HCT116 (cell line): ENCODE measurements at regions not wholly inside any gene's neighbourhood (a gene's known extent, or its start where the extent isn't known, plus 50 kb on each side); places are given as distances from the start of the nearest gene placed in this dataset.

Source experiments
- ATAC-seq: fragments of 200-7000 bp; cut with Tn5 transposase; 2 replicates; pipeline ENCODE4 v1.9.1; 2020; ENCODE audit warnings: mild to moderate bottlenecking, moderate library complexity
- BruUV-seq: library from RNA; stranded (reverse); fragments of 400-500 nt; replicated peaks from 2 replicates; lab custom pipeline; 2021; lab: Mats Ljungman, UMichigan
- CTCF ChIA-PET: fragments of 300-600 bp; sonication (Branson Sonifier 250); formaldehyde crosslinking; loops from one replicate; lab custom pipeline; 2021; ENCODE audit warnings: antibody characterized with exemption; lab: Charles Lee
- POLR2A ChIA-PET: fragments of 300-600, 350-600 bp; sonication (Branson Sonifier 250); formaldehyde crosslinking; loops from one replicate; lab custom pipeline; 2021; ENCODE audit warnings: antibody characterized with exemption; lab: Charles Lee
- RAD21 ChIA-PET, 2 experiments: fragments of 300-600 bp; sonication (Branson Sonifier 250); formaldehyde crosslinking; loops; one replicate each; lab custom pipeline; 2023; ENCODE audit warnings: low total read pairs in 2 of 2; ENCODE audit not compliant: uncharacterized antibody in 2 of 2, unreplicated experiment in 2 of 2, low non-redundant PET in 1 of 2; lab: Charles Lee
- DNase-seq: peaks from one replicate; pipeline ENCODE4 v3.0.0-alpha.2; 2010; ENCODE audit warnings: low read depth, low spot score
- H2AFZ ChIP-seq: fragments of 200-600 bp; shearing (Covaris generic), sonication (generic); 2 replicates; pipeline ENCODE4 v1.6.1; 2017; ENCODE audit warnings: low read depth, mixed run types, mixed read lengths, antibody characterized with exemption, low read length; ENCODE audit not compliant: poor library complexity, severe bottlenecking
- H3K27ac ChIP-seq: 2 replicates; pipeline ENCODE4 v1.5.1; 2012; ENCODE audit warnings: low read depth, low read length
- H3K27me3 ChIP-seq: fragments of 200-600 bp; sonication (generic); 2 replicates; pipeline ENCODE4 v1.6.1; 2016; ENCODE audit warnings: mixed run types, low read length, mixed read lengths; ENCODE audit not compliant: insufficient read depth
- H3K36me3 ChIP-seq, 2 experiments: fragments of 200-500 bp in 1 of 2; fragments of 200-600 bp in 1 of 2; sonication (Bioruptor generic) in 1 of 2; sonication (generic) in 1 of 2; 2 replicates each; pipeline versions ENCODE4 v1.5.1 to v1.6.1; 2014 to 2016; ENCODE audit warnings: low read length in 2 of 2, inconsistent platforms in 1 of 2, mixed read lengths in 1 of 2, mixed run types in 1 of 2; ENCODE audit not compliant: insufficient read depth in 2 of 2, control insufficient read depth in 1 of 2
- H3K4me1 ChIP-seq, 2 experiments: fragments of 200-600 bp in 1 of 2; sonication (generic) in 1 of 2; 2 replicates each; pipeline versions ENCODE4 v1.5.1 to v1.6.1; 2012 to 2017; ENCODE audit warnings: low read length in 2 of 2, inconsistent platforms in 1 of 2, mild to moderate bottlenecking in 1 of 2, mixed read lengths in 1 of 2, mixed run types in 1 of 2, moderate library complexity in 1 of 2; ENCODE audit not compliant: insufficient read depth in 2 of 2, control insufficient read depth in 1 of 2
- H3K4me2 ChIP-seq: fragments of 200-600 bp; sonication (generic); 2 replicates; pipeline ENCODE4 v1.6.1; 2017; ENCODE audit warnings: mixed run types, low read length, mixed read lengths
- H3K4me3 ChIP-seq, 2 experiments: fragments of 200-600 bp in 1 of 2; sonication (generic) in 1 of 2; replicated peaks in 1 of 2; 2 replicates each; pipeline ENCODE4 v1.5.1; 2011 to 2016; ENCODE audit warnings: low read length in 2 of 2, control low read depth in 1 of 2, low read depth in 1 of 2, mild to moderate bottlenecking in 1 of 2, mixed read lengths in 1 of 2, mixed run types in 1 of 2
- H3K79me2 ChIP-seq: fragments of 200-600 bp; sonication (generic); 2 replicates; pipeline ENCODE4 v1.6.1; 2017; ENCODE audit warnings: mild to moderate bottlenecking, mixed run types, low read length, moderate library complexity, mixed read lengths; ENCODE audit not compliant: insufficient read depth
- H3K9ac ChIP-seq: fragments of 200-600 bp; sonication (generic); 2 replicates; pipeline ENCODE4 v1.6.1; 2016; ENCODE audit warnings: low read length, mixed read lengths
- H3K9me2 ChIP-seq: fragments of 200-600 bp; sonication (generic), shearing (Covaris generic); 2 replicates; pipeline ENCODE4 v1.6.1; 2017; ENCODE audit warnings: mixed run types, mild to moderate bottlenecking, moderate library complexity; ENCODE audit not compliant: insufficient read depth
- H3K9me3 ChIP-seq, 2 experiments: fragments of 200-500 bp in 1 of 2; fragments of 200-600 bp in 1 of 2; sonication (Bioruptor generic) in 1 of 2; sonication (generic) in 1 of 2; 2 replicates each; pipeline ENCODE4 v1.6.1; 2014 to 2017; ENCODE audit warnings: low read length in 2 of 2, mixed read lengths in 2 of 2, inconsistent platforms in 1 of 2, low read depth in 1 of 2, mild to moderate bottlenecking in 1 of 2, mixed run types in 1 of 2, moderate library complexity in 1 of 2; ENCODE audit not compliant: control insufficient read depth in 1 of 2, insufficient read depth in 1 of 2
- H4K20me1 ChIP-seq: fragments of 200-600 bp; sonication (generic), shearing (Covaris generic); 2 replicates; pipeline ENCODE4 v1.6.1; 2017; ENCODE audit warnings: mixed run types, mild to moderate bottlenecking, moderate library complexity; ENCODE audit not compliant: insufficient read depth
- ATF3 ChIP-seq: IDR thresholded peaks from 2 replicates; pipeline ENCODE4 v1.6.1; 2012
- CBX3 ChIP-seq: IDR thresholded peaks from 2 replicates; pipeline ENCODE4 v1.6.1; 2012; ENCODE audit warnings: low read depth
- CEBPB ChIP-seq: IDR thresholded peaks from 2 replicates; pipeline ENCODE4 v1.6.1; 2012; ENCODE audit warnings: low read depth
- EGR1 ChIP-seq: IDR thresholded peaks from 2 replicates; pipeline ENCODE4 v1.6.1; 2012; ENCODE audit warnings: low read depth
- ELF1 ChIP-seq: IDR thresholded peaks from 2 replicates; pipeline ENCODE4 v1.6.1; 2012; ENCODE audit warnings: low read depth, borderline replicate concordance
- EZH2phosphoT487 ChIP-seq: fragments of 200-600 bp; IDR thresholded peaks from 2 replicates; pipeline ENCODE4 v1.6.1; 2018; ENCODE audit warnings: antibody characterized with exemption, borderline replicate concordance
- FOSL1 ChIP-seq: IDR thresholded peaks from 2 replicates; pipeline ENCODE4 v1.6.1; 2012; ENCODE audit warnings: low read depth
- JUND ChIP-seq: IDR thresholded peaks from 2 replicates; pipeline ENCODE4 v1.6.1; 2012
- POLR2A ChIP-seq: IDR thresholded peaks from 2 replicates; pipeline ENCODE4 v1.7.0; 2011; ENCODE audit warnings: borderline replicate concordance; ENCODE audit not compliant: insufficient read depth, insufficient read length; ENCODE audit errors: extremely low read depth
- POLR2AphosphoS5 ChIP-seq: IDR thresholded peaks from 2 replicates; pipeline ENCODE4 v1.6.1; 2011; ENCODE audit warnings: mild to moderate bottlenecking, low read depth, low read length, moderate library complexity
- RAD21 ChIP-seq: IDR thresholded peaks from 2 replicates; pipeline ENCODE4 v1.6.1; 2012; ENCODE audit warnings: low read depth, mild to moderate bottlenecking
- SIN3A ChIP-seq: IDR thresholded peaks from 2 replicates; pipeline ENCODE4 v1.6.1; 2012; ENCODE audit warnings: low read depth
- SP1 ChIP-seq: IDR thresholded peaks from 2 replicates; pipeline ENCODE4 v1.6.1; 2012; ENCODE audit warnings: low read depth
- SRF ChIP-seq: IDR thresholded peaks from 2 replicates; pipeline ENCODE4 v1.6.1; 2012; ENCODE audit warnings: low read depth
- TCF7L2 ChIP-seq: IDR thresholded peaks from 2 replicates; pipeline ENCODE4 v1.7.0; 2011; ENCODE audit warnings: borderline replicate concordance, inconsistent platforms; ENCODE audit not compliant: insufficient read depth, insufficient read length; ENCODE audit errors: extremely low read depth
- YY1 ChIP-seq: IDR thresholded peaks from 2 replicates; pipeline ENCODE4 v1.6.1; 2011; ENCODE audit warnings: low read length, low read depth, moderate library complexity, mild to moderate bottlenecking; ENCODE audit not compliant: insufficient replicate concordance; ENCODE audit errors: extremely low read depth
- ZFX ChIP-seq: fragments of 450-650 bp; IDR thresholded peaks from 2 replicates; pipeline ENCODE4 v1.6.1; 2017
- ZNF274 ChIP-seq: fragments of 200-500 bp; sonication (Bioruptor generic); IDR thresholded peaks from 2 replicates; pipeline ENCODE4 v1.6.1; 2014; ENCODE audit warnings: mild to moderate bottlenecking, low read depth, low read length, inconsistent platforms
- intact Hi-C: fragments of 100-400 bp; cut with micrococcal nuclease; formaldehyde crosslinking; loops from 2 replicates; pipeline ENCODE4 v1.10.0; 2022
- TF ChIP-seq, protein P1 (sequence below): IDR thresholded peaks from 2 replicates; pipeline ENCODE4 v1.6.1; 2012

DNA sequence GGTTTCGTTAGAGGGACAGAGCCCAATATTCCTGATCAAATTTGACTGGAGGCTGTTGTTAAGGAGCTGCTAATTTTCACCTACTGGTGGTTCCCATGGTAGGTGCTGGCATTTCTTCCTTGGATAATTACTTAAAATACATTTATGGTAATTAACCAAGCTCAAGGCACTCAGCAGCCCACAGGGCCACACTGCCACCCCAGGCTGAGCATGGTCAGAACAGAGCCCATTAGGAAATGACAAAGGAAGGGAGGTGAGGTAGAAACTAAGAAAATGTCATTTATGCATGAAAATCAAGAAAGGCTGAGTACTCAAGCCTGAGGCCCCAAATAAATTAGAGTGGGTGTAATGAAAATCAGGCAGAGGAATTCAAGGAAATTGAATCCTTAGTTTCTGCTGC, 510.2 kb upstream of the GYPC start:
- ChIA-PET CTCF (no interaction called here), RAD21 (no interaction called here), POLR2A (no interaction called here)
- ATAC-seq (no peak), DNase-seq (no peak)
- Histone ChIP-seq H3K27me3 (no peaks in the 10 kb centered on the region), H3K9ac (no peak overlapping the region), H3K79me2 (no peaks in the 10 kb centered on the region), H4K20me1 (no peaks in the 10 kb centered on the region), H3K36me3 (no peaks in the 10 kb centered on the region), H3K4me1 (no peaks in the 10 kb centered on the region), H2AFZ (no peak overlapping the region), H3K9me3 (peaks cover 12 to 22% of the 10 kb centered on the region in 2 experiments; a peak in 2 of 4 replicates), H3K27ac (no peak overlapping the region), H3K4me3 (no peak overlapping the region), H3K9me2 (no peaks in the 10 kb centered on the region), H3K4me2 (no peak overlapping the region)
- intact Hi-C loops, result no loop called here
- TF ChIP-seq CBX3 (no peak), YY1 (no peak), ELF1 (no peak), SRF (no peak), SP1 (no peak), CEBPB (no peak), EGR1 (no peak), ATF3 (no peak), ZFX (no peak), JUND (no peak), POLR2AphosphoS5 (no peak), SIN3A (no peak), POLR2A (no peak), TCF7L2 (no peak), RAD21 (no peak), EZH2phosphoT487 (no peak), FOSL1 (no peak), ZNF274 (no peak)
- TF ChIP-seq, protein P1, sequence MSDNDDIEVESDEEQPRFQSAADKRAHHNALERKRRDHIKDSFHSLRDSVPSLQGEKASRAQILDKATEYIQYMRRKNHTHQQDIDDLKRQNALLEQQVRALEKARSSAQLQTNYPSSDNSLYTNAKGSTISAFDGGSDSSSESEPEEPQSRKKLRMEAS, result no peak
- no TSS peak for BruUV-seq
